ENCODE measurements at regions not wholly inside any gene's neighbourhood (a gene's known extent, or its start where the extent isn't known, plus 50 kb on each side); places are given as distances from the start of the nearest gene placed in this dataset.
A peak's percentile ranks its signal among the peaks of the same experiment; 100 is the strongest.
"Not testable (repeated sequence)": the region's sequence is repeated elsewhere in the genome, so short reads cannot be mapped to it uniquely, and the experiment has no call there.

- ATAC-seq (replicated peaks) (no peak), DNase-seq (no peak)
- no peaks in the 10 kb centered on the region for H3K36me3 Mint-ChIP-seq
- peaks cover 34 to 36% of the 10 kb centered on the region in 2 donors for H3K27me3 Mint-ChIP-seq
- no peaks in the 10 kb centered on the region for H3K9me3 Mint-ChIP-seq
- H3K27ac Mint-ChIP-seq: no peak overlapping the region
- peaks cover 7 to 23% of the 10 kb centered on the region in 2 donors for H3K4me1 Mint-ChIP-seq
- no peak overlapping the region for H3K4me3 Mint-ChIP-seq
Measured at GRCh38 chr6:4346659-4347333, 211.4 kb upstream of the ECI2 start.

- Mint-ChIP-seq H3K27ac (no peak overlapping the region), H3K36me3 (peaks cover 0 to 3% of the 10 kb centered on the region in 2 donors), H3K27me3 (peaks cover 33 to 35% of the 10 kb centered on the region in 2 donors), H3K9me3 (no peaks in the 10 kb centered on the region), H3K4me1 (peaks cover 7 to 23% of the 10 kb centered on the region in 2 donors), H3K4me3 (no peak overlapping the region)
- ATAC-seq (replicated peaks) (no peak), DNase-seq (no peak)
Measured at GRCh38 chr6:4345543-4345942, 210.2 kb upstream of the ECI2 start.

DNA sequence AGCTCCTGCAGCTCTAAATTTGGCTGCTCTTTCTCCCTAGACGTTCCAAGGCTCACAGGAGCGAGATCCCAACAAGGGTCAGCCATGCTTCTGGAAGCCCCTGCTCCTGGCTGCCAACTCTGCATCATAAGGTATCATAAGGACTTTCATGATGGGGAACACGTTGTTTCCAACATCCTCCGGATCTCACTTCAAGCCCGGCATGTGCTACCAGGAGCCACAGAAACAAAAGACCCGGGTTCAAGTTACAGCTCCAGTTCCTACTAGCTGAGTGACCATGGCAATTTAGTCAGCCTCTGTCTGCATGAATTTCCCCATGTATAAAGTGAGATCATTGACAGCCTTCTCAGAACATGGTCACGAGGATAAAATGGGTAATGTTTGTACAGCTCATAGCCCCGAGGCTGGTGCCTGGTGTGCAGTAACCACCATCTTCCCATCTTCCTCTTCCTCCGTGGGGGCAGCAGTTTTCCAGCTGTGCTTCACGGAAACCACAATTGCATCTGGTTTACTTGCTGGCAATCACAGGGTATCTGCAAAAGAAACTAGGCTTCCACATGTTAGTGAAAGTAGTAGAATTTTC is 209.0 kb upstream of the ECI2 start:
- DNase-seq (no peak), ATAC-seq (replicated peaks) (no peak)
- H3K4me1 Mint-ChIP-seq: peaks cover 7 to 23% of the 10 kb centered on the region in 2 donors
- H3K27me3 Mint-ChIP-seq: peaks cover 33 to 39% of the 10 kb centered on the region in 2 donors
- no peak overlapping the region for H3K27ac Mint-ChIP-seq
- H3K4me3 Mint-ChIP-seq: no peak overlapping the region
- H3K9me3 Mint-ChIP-seq: no peaks in the 10 kb centered on the region
- peaks cover 0 to 3% of the 10 kb centered on the region in 2 donors for H3K36me3 Mint-ChIP-seq

- H3K27me3 Mint-ChIP-seq: peaks cover 32 to 41% of the 10 kb centered on the region in 2 donors
- H3K27ac Mint-ChIP-seq: no peak overlapping the region
- H3K9me3 Mint-ChIP-seq: no peaks in the 10 kb centered on the region
- no peak overlapping the region for H3K4me3 Mint-ChIP-seq
- H3K36me3 Mint-ChIP-seq: peaks cover 0 to 3% of the 10 kb centered on the region in 2 donors
- DNase-seq (no peak), ATAC-seq (replicated peaks) (peak; percentile 56 to 86)
- peaks cover 7 to 17% of the 10 kb centered on the region in 2 donors for H3K4me1 Mint-ChIP-seq
Measured at GRCh38 chr6:4342407-4343137, 207.2 kb upstream of the ECI2 start.

GRCh38 chr6:4341078-4341797 is 205.9 kb upstream of the ECI2 start:
- ATAC-seq (replicated peaks): no peak
- peaks cover 16 to 19% of the 10 kb centered on the region in 2 donors for H3K4me1 Mint-ChIP-seq
- no peak overlapping the region for H3K4me3 Mint-ChIP-seq
- no peak for DNase-seq
- H3K27me3 Mint-ChIP-seq: peaks cover 20 to 29% of the 10 kb centered on the region in 2 donors
- H3K36me3 Mint-ChIP-seq: peaks cover 0 to 3% of the 10 kb centered on the region in 2 donors
- no peaks in the 10 kb centered on the region for H3K9me3 Mint-ChIP-seq
- no peak overlapping the region for H3K27ac Mint-ChIP-seq

DNA sequence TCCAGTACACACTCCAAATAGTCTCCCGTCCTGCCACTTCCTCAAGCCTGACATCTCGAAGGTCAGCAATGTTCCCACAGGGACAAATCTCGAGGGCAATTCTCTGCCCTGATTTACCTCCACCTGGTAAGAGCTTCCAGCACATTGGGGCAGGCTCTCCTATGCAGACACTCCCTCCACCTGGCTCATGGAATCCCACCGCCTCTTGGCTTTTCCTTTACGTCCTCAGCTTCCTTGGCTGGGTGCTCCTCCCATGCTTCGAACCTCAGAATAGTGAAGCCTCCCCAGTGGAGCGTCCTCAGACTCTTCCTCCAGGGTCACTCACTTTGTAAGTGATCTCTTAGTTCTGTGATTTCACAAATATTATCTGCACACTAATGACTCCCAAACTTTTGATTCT is 205.2 kb upstream of the ECI2 start:
- Mint-ChIP-seq H3K4me3 (no peak overlapping the region), H3K27me3 (peaks cover 20 to 29% of the 10 kb centered on the region in 2 donors), H3K9me3 (no peaks in the 10 kb centered on the region), H3K27ac (peak overlapping the region; percentile 27), H3K36me3 (peaks cover 0 to 3% of the 10 kb centered on the region in 2 donors), H3K4me1 (peaks cover 23 to 26% of the 10 kb centered on the region in 2 donors)
- ATAC-seq (replicated peaks) (no peak), DNase-seq (no peak)

- Mint-ChIP-seq H3K36me3 (peaks cover 0 to 3% of the 10 kb centered on the region in 2 donors), H3K27ac (no peak overlapping the region), H3K4me3 (no peak overlapping the region), H3K9me3 (no peaks in the 10 kb centered on the region), H3K4me1 (peaks cover 24 to 30% of the 10 kb centered on the region in 2 donors), H3K27me3 (peaks cover 26 to 29% of the 10 kb centered on the region in 2 donors)
- no peak for ATAC-seq (replicated peaks)
- DNase-seq: no peak
Measured at GRCh38 chr6:4338884-4339283, 203.5 kb upstream of the ECI2 start.

- Mint-ChIP-seq H3K36me3 (peaks cover 0 to 3% of the 10 kb centered on the region in 2 donors), H3K27me3 (peaks cover 26 to 31% of the 10 kb centered on the region in 2 donors), H3K4me3 (peak overlapping the region in 1 of 2 donors; percentile 14), H3K9me3 (peaks cover 0 to 1% of the 10 kb centered on the region in 2 donors), H3K4me1 (peaks cover 15 to 23% of the 10 kb centered on the region in 2 donors), H3K27ac (peak overlapping the region; percentile 67)
- ATAC-seq (replicated peaks): peak; percentile 86 to 91
- DNase-seq: peak; percentile 80
Measured at GRCh38 chr6:4336778-4337442, 201.5 kb upstream of the ECI2 start.

DNA sequence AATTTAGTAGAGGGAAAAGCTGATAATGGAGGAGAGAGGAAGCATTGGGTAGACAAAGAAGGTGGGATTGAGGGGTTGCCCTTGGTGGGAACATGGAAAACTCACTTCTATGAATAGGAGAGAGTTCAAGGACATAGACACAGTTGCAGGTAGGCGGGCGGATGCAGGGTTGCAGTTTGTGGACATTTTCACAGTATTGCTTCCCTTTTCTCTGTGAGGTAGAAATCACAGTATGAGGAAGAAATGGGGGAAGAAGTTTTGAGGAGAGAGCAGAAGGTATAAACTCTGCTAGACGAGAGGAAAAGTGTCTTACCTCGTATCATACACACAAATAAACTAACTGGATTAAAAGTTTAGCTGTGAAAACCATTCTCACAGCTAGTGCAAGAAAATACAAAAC is 200.7 kb upstream of the ECI2 start:
- peaks cover 0 to 3% of the 10 kb centered on the region in 2 donors for H3K36me3 Mint-ChIP-seq
- no peak overlapping the region for H3K27ac Mint-ChIP-seq
- peaks cover 0 to 1% of the 10 kb centered on the region in 2 donors for H3K9me3 Mint-ChIP-seq
- DNase-seq (no peak), ATAC-seq (replicated peaks) (peak; percentile 72 to 73)
- peaks cover 20 to 24% of the 10 kb centered on the region in 2 donors for H3K27me3 Mint-ChIP-seq
- H3K4me1 Mint-ChIP-seq: peaks cover 15 to 23% of the 10 kb centered on the region in 2 donors
- peak overlapping the region; percentile 0 to 1 for H3K4me3 Mint-ChIP-seq

DNA sequence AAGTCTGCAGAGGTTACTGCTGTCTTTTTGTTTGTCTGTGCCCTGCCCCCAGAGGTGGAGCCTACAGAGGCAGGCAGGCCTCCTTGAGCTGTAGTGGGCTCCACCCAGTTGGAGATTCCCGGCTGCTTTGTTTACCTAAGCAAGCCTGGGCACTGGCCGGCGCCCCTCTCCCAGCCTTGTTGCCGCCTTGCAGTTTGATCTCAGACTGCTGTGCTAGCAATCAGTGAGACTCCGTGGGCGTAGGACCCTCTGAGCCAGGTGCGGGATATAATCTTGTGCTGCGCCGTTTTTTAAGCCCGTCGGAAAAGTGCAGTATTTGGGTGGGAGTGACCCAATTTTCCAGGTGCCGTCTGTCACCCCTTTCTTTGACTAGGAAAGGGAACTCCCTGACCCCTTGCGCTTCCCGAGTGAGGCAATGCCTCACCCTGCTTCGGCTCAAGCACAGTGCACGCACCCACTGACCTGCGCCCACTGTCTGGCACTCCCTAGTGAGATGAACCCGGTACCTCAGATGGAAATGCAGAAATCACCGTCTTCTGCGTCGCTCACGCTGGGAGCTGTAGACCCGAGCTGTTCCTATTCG is 198.9 kb upstream of the ECI2 start:
- H3K4me1 Mint-ChIP-seq: peaks cover 15 to 23% of the 10 kb centered on the region in 2 donors
- not testable (repeated sequence) for H3K27me3 Mint-ChIP-seq; H3K4me3 Mint-ChIP-seq; DNase-seq; ATAC-seq (replicated peaks); H3K9me3 Mint-ChIP-seq; H3K27ac Mint-ChIP-seq; H3K36me3 Mint-ChIP-seq

DNA sequence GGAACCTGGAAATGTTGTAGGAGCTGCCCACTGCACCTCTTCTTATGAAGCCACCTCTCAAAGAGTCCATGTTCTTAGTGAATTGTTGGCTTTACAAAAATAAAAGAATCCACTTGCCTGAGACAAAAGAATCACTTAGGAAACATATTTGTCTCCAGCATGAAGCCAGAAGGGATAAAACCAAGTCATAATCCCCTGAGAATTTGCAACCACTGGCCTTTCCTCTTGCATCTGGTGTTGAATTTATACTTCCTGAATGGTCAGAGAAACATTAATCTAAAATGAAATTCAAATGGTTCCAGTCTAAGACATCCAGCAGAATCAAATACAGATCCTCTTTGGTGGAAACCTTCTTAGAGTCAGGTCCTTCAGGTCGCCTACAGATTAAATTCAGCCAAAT is 192.5 kb upstream of the ECI2 start:
- DNase-seq (no peak), ATAC-seq (replicated peaks) (no peak)
- Mint-ChIP-seq H3K27me3 (peaks cover 7 to 14% of the 10 kb centered on the region in 2 donors), H3K4me1 (no peaks in the 10 kb centered on the region), H3K9me3 (peaks cover 0 to 3% of the 10 kb centered on the region in 2 donors), H3K27ac (no peak overlapping the region), H3K36me3 (no peaks in the 10 kb centered on the region), H3K4me3 (no peak overlapping the region)

DNA sequence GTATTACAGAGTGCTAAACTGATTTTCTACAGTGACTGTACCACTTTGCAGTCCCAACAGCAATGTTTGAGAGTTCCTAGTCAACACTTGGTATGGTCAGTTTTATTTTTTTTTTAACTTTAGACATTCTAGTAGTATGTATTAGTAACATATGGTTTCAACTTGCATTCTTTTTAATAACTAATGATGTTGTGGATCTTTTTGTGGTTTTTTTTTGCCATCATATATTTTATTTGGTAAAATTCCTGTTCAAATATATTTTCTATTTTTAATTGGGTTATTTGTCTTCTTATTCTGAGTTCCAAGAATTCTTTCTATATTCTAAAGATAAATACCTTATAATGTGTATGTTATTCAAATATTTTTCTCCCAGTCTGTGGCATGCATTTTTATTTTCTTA is 189.4 kb upstream of the ECI2 start:
- Mint-ChIP-seq H3K4me1 (peaks cover 0 to 1% of the 10 kb centered on the region in 2 donors), H3K9me3 (peaks cover 0 to 3% of the 10 kb centered on the region in 2 donors), H3K27ac (no peak overlapping the region), H3K27me3 (peaks cover 13 to 18% of the 10 kb centered on the region in 2 donors), H3K36me3 (no peaks in the 10 kb centered on the region), H3K4me3 (no peak overlapping the region)
- no peak for DNase-seq
- no peak for ATAC-seq (replicated peaks)

- H3K36me3 Mint-ChIP-seq: no peaks in the 10 kb centered on the region
- H3K9me3 Mint-ChIP-seq: peaks cover 0 to 3% of the 10 kb centered on the region in 2 donors
- peaks cover 4 to 8% of the 10 kb centered on the region in 2 donors for H3K4me1 Mint-ChIP-seq
- no peak for ATAC-seq (replicated peaks)
- H3K27ac Mint-ChIP-seq: no peak overlapping the region
- no peak for DNase-seq
- peaks cover 20 to 22% of the 10 kb centered on the region in 2 donors for H3K27me3 Mint-ChIP-seq
- no peak overlapping the region for H3K4me3 Mint-ChIP-seq
Measured at GRCh38 chr6:4323322-4323721, 187.9 kb upstream of the ECI2 start.

All from stimulated activated naive B cell treated with anti-CD40 and anti-IgM and Interleukin-4, amounts not matched to agents 10 μg/mL and 1 μg/mL and 100 μg/mL, for 72 hours (primary cell).